HG03159 (cell line): ENCODE measurements at regions not wholly inside any gene's neighbourhood (a gene's known extent, or its start where the extent isn't known, plus 50 kb on each side); places are given as distances from the start of the nearest gene placed in this dataset.

Source experiments
- ATAC-seq: cut with Tn5 transposase; IDR thresholded peaks from one replicate; pipeline ENCODE4 v1.9.1; 2021; ENCODE audit warnings: mild to moderate bottlenecking, moderate library complexity; ENCODE audit not compliant: unreplicated experiment

DNA sequence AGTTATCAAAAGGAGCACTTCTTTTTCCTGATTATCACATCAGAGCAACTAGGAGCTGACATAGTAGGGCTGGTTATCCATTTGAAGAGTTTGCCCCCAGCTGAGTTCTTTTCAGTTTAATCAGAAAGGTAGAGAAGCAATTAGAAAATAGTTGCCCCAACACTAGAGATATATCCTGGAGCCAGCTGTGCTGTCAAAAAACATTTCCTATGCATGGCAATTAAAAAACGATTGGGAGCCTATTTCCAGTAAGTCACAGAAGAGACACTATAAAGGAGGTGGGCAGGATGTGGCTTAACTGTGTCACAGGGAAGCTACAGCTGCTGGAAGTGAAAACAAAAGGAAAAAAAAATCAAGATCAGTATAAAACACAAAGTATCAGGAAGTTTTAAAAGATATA, 155.7 kb upstream of the SLITRK1 start:
- ATAC-seq = no peak

DNA sequence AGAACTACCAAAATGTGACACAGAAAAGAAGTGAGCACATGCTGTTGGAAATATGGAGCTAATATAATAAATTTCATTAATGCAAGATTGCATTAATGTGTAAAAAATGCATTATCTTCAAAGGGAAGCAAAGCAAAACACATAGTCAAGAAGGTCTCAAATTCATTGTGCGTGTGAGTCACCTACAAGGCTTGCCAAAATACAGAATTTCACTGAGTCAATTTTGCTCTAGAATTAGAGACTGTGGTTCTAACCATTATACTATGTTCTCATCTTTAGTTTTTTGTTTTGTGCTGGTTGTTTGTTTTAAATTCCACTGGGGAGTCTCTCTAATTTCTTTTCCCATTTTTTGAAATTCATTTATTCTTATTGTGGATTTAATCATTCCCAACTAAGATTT, 149.8 kb upstream of the SLITRK1 start:
- ATAC-seq = no peak

GRCh38 chr13:84031120-84031519, 148.8 kb upstream of the SLITRK1 start:
- ATAC-seq = no peak

- no peak for ATAC-seq
Measured at GRCh38 chr13:84029396-84029795, 147.1 kb upstream of the SLITRK1 start.

- ATAC-seq = no peak
Measured at GRCh38 chr13:84025824-84026223, 143.6 kb upstream of the SLITRK1 start.

DNA sequence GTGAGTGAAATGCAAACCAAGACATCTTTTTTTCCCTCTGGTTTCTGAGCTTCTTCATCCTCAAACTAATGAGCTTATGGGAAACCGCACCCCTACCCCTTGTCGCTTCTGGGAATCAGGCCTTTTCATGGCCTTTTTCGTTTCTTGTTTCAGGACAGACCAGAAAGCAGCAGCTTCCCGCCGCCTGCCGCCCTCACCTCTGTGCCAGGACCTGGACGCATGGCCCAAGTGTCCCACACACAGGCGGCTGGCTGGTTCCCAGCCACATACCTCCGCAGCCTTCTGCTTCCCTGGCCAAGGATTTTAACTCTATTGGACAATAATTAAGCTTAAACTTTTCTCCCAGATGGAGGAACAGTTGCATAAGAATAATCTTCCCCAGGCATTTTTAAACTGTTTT, 114.1 kb upstream of the SLITRK1 start:
- no peak for ATAC-seq

DNA sequence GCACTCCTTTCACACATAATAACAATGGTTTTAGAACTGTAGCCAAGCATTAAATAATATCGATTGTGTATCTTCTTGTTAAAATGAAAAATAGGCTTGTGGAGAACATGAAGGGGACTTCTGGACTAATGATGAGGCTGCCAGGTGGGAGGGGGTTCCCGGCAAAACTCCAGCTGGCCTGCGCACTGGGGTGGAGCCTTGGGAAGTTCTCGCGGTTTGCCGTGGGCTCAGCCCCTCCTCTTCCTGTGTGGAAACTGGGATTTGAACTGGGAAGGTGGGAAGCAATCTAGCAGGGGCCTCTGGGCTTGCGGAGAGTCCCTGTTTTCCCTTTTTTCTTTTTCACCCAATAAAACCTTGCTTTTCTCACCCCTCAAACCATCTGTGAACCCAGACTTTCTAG, 113.7 kb upstream of the SLITRK1 start:
- ATAC-seq = no peak

GRCh38 chr13:83992566-83993358, 110.5 kb upstream of the SLITRK1 start:
- ATAC-seq = no peak

DNA sequence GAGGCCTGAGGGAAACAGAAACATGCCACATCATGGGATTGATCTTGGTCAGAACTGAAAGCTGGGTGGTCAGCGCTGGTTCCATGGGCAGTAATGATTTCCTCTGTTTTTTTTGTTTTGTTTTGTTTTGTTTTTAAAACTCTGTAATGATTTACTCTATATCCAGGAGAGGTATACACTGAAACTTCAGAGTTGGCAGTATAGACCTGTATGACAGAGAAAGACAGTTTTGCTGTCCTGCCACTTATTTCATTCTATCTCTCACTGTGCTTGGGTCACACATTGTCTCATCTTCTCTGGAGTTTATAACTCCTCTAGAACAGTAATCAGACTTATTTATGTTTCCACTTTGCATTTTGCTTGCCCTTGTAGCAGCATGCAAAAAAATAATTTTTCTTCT, 105.1 kb upstream of the SLITRK1 start:
- no peak for ATAC-seq

- no peak for ATAC-seq
Measured at GRCh38 chr13:83984793-83985192, 102.5 kb upstream of the SLITRK1 start.

- no peak for ATAC-seq
Measured at GRCh38 chr13:83980331-83980730, 98.1 kb upstream of the SLITRK1 start.

DNA sequence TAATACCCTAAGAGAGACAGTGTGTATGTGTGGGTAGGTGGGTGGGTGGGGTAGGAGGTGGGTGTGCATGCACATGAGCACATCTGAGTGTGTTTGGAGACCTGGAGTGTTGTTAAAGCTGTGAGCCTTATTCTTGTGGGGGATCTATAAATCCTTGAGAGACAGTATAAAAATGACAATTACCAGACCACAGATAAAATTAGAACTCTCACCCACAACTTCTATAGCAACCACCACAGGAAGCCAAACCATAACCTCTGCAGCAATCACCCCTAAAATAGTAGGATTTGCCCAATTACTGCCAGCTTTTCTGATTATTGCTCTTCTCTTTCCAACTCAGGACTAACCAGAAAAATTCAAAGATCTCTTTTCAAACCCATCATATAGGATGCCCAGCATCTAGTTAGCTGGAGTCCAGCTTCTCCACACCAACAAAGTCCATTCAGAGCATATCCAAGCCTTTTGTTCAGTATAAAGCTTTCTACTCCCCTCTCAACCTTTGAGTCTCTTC, 93.4 kb upstream of the SLITRK1 start:
- ATAC-seq = no peak

DNA sequence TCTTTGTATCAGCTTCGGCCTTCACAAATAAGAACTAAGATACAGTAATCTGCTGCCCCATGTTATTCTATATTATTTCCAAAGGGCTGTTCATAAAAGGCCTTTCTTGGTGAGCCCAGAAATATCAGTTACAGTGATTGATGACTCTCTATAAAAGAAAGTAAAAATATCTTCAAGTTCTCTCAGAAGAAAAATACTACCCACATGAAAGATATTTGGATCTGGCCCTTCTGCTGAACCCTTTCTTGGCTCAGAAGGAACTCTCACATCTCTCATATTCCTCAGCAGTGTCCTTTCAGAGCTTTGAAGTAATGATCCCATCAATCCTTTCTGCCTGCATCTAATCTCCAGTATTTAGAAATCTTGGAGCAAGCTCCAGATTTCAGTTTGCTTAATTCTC, 76.3 kb upstream of the SLITRK1 start:
- no peak for ATAC-seq

- no peak for ATAC-seq
Measured at GRCh38 chr13:83955011-83955410, 72.7 kb upstream of the SLITRK1 start.

DNA sequence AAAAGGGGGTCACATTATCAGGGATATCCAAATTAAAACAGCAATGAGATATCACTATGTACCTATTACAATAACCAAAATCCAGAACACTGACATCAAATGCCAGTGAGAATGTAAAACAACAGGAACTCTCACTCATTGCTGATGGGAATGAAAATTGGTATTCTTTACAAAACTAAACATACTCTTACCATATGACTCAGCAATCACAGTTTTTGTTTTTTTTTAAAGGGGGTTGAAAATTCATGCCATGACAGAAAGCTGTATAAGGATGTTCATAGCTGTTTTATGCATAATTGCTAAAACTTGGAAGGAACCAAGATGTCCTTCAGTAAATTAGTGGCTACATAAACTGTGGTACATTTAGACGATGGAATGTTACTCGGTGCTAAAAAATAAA, 71.6 kb upstream of the SLITRK1 start:
- no peak for ATAC-seq

- no peak for ATAC-seq
Measured at GRCh38 chr13:83950293-83950692, 68.0 kb upstream of the SLITRK1 start.

DNA sequence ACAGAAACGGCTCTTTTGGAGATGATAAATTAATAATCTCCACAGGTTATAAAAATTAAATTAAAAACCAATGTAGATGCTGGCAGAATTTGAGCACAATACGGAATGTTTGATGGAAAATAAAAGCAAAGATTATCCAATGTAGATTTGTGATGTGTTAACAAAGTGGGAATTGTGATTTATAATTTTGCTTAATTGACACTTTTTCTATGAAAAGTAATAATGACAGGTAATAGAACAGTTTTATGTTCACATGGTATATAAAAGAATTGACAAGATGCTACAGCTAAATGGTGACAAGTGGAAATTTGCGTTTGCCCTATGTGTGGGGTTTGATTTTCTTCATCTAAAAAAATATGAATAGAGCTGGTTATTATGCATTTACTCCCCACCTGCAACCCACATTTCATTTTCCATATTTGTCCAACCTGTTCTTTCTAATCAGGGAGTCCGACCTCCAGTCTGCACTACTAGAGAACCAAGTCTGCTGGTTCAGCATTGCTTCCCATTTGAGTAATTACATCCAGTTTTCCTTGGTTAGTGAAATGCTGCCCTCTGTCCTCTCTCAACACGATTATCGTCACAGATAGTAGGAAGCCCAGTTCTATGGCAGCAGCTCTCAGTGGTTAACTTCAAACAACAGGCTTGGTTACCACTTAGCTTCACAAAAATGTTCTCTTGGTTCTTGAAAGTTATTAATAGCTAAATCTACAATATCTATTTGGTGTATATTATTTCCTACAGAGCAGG, 61.4 kb upstream of the SLITRK1 start:
- ATAC-seq = no peak

- no peak for ATAC-seq
Measured at GRCh38 chr13:83941701-83942335, 59.5 kb upstream of the SLITRK1 start.

DNA sequence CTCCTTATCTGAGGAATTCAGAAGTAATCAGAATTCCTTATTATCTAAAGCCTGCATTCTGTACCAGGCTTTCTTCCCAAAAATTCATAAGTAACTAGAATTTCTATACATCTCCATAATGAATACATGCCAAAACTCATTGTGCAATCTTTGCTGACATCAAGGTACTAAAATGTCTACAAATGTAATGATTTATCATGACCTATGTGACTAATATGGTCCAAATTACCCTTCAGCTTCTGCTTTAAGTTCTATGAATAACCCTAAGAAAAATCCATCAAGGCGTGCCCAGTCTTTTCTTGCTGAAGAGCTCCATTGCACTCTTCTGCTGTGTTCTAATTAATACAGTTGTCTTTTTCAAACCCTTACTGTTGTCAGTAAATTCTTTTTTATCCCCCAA, 58.5 kb upstream of the SLITRK1 start:
- no peak for ATAC-seq

GRCh38 chr13:83937579-83937978, 55.3 kb upstream of the SLITRK1 start:
- ATAC-seq = no peak

DNA sequence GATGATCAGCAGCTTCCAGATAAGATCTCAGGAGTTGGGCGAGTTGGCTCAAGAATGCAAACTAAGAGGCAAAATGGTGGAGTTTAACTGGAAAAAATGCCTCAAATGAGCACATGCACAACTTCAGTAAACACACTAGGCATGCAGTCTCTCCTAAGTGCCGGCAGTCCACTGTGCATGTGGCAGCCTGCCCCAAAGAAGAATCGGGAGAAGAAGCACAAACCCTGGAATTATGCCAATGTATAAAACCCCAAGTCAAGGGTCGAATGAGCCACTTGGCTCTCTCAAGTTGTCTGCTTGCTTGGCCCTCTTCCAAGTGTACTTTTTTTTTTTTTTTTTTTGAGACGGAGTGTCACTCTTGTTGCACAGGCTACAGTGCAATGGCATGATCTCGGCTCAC, 53.3 kb upstream of the SLITRK1 start:
- ATAC-seq = no peak
